Upper lobe of left lung (tissue), 6 donors: ENCODE measurements at regions not wholly inside any gene's neighbourhood (a gene's known extent, or its start where the extent isn't known, plus 50 kb on each side); places are given as distances from the start of the nearest gene placed in this dataset.
A peak's percentile ranks its signal among the peaks of the same experiment; 100 is the strongest.

ENCODE experiments used
- ATAC-seq, 2 donors: fragments of 200-7000 bp; cut with Tn5 transposase; one replicate each; pipeline ENCODE4 v1.9.1; 2022; ENCODE audit warnings: mild to moderate bottlenecking in 2 of 2, moderate library complexity in 2 of 2; ENCODE audit not compliant: low FRiP score in 2 of 2
- DNase-seq, 2 donors: peaks; one replicate each; pipeline ENCODE4 v3.0.0-alpha.2; 2019 to 2020
- H3K27ac ChIP-seq, 4 donors: fragments of 200-600 bp; sonication (generic); one replicate each; pipeline ENCODE4 v1.5.1; 2016 to 2019
- H3K27me3 ChIP-seq, 4 donors: fragments of 200-600 bp; sonication (generic); one replicate each; pipeline ENCODE4 v1.5.1; 2017 to 2019
- H3K36me3 ChIP-seq, 4 donors: fragments of 200-600 bp; sonication (generic); one replicate each; pipeline ENCODE4 v1.5.1; 2016 to 2019
- H3K4me1 ChIP-seq, 4 donors: fragments of 200-600 bp; sonication (generic); one replicate each; pipeline ENCODE4 v1.5.1; 2018 to 2019
- H3K4me3 ChIP-seq, 4 donors: fragments of 200-600 bp; sonication (generic); one replicate each; pipeline ENCODE4 v1.5.1; 2017 to 2019; ENCODE audit warnings: mild to moderate bottlenecking in 2 of 4, moderate library complexity in 1 of 4
- H3K9me3 ChIP-seq, 4 donors: fragments of 200-600 bp; sonication (generic); one replicate each; pipeline ENCODE4 v1.5.1; 2018 to 2019
- CTCF ChIP-seq, 6 experiments: fragments of 450-650 bp in 4 of 6; fragments of 200-600 bp in 2 of 6; sonication (generic) in 2 of 6; IDR thresholded peaks; one replicate each; pipeline ENCODE4 v1.5.1; 2016 to 2019; ENCODE audit warnings: antibody characterized with exemption in 6 of 6
- EP300 ChIP-seq, 4 donors: sonication (generic); formaldehyde crosslinking; IDR thresholded peaks; one replicate each; pipeline ENCODE4 v1.5.1; 2017; ENCODE audit warnings: antibody characterized with exemption in 4 of 4, control low read depth in 2 of 4
- POLR2A ChIP-seq, 4 donors: fragments of 450-650 bp; IDR thresholded peaks; one replicate each; pipeline ENCODE4 v1.5.1; 2016 to 2017; ENCODE audit warnings: antibody characterized with exemption in 4 of 4, mild to moderate bottlenecking in 2 of 4
- POLR2AphosphoS5 ChIP-seq, 2 donors: sonication (generic); formaldehyde crosslinking; IDR thresholded peaks; one replicate each; pipeline ENCODE4 v1.5.1; 2017; ENCODE audit warnings: antibody characterized with exemption in 2 of 2
- WGBS, 2 donors: methylation state at CpG; one replicate each; pipeline ENCODE4 v1.1.5; 2017 to 2018; 5-methylcytosine and 5-hydroxymethylcytosine counted together
- donor health status: DM: no; HTN: no; CAD: no; lungs with moderate emphysema.
- donor health status: DM: no; HTN: yes; CAD: no; lungs with severe emphysema.

DNA sequence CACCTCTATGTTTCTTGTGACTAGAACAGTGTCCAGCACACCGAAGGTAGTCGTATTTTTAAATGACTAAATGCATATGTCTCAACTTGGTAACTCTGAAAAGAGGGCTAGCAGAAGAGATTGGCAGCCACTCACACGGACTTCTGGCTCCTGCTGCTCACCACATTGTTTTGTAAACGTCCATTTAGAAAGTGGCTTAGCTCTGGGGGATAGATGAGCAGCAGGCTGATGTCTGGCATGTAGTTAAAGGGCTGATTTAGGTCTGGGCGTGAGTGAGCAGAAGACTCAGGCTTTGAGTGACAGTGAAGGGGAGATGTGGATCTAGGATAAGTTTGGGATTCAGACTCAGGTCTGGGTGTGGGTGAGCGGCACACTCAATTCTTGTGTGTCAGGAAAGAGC lies 372.9 kb upstream of the HS6ST1 start:
- ATAC-seq: no peak
- Histone ChIP-seq H3K36me3 (no peaks in the 10 kb centered on the region), H3K4me1 (no peaks in the 10 kb centered on the region), H3K9me3 (no peaks in the 10 kb centered on the region), H3K27ac (no peak overlapping the region), H3K27me3 (no peaks in the 10 kb centered on the region), H3K4me3 (no peak overlapping the region)
- WGBS, 2 donors: 64 to 69% methylated on average over 6 of the region's 6 CpGs
- DNase-seq: no peak
- no peak for TF ChIP-seq EP300 (IDR thresholded peaks at IDR 0.05)
- no peak for TF ChIP-seq POLR2A (IDR thresholded peaks at IDR 0.05)
- TF ChIP-seq CTCF (IDR thresholded peaks at IDR 0.05): no peak
- TF ChIP-seq POLR2AphosphoS5 (IDR thresholded peaks at IDR 0.05): no peak

GRCh38 chr2:128692895-128693742 lies 374.5 kb upstream of the HS6ST1 start:
- no peaks in the 10 kb centered on the region for H3K27me3 ChIP-seq
- no peaks in the 10 kb centered on the region for H3K9me3 ChIP-seq
- H3K4me3 ChIP-seq: no peak overlapping the region
- ATAC-seq: no peak
- WGBS, 2 donors: 83 to 85% methylated on average over 9 to 15 of the region's 15 CpGs
- H3K36me3 ChIP-seq: no peaks in the 10 kb centered on the region
- H3K27ac ChIP-seq: no peak overlapping the region
- no peak for DNase-seq
- TF ChIP-seq CTCF (IDR thresholded peaks at IDR 0.05) (no peak), EP300 (IDR thresholded peaks at IDR 0.05) (no peak), POLR2AphosphoS5 (IDR thresholded peaks at IDR 0.05) (no peak), POLR2A (IDR thresholded peaks at IDR 0.05) (no peak)
- no peaks in the 10 kb centered on the region for H3K4me1 ChIP-seq

DNA sequence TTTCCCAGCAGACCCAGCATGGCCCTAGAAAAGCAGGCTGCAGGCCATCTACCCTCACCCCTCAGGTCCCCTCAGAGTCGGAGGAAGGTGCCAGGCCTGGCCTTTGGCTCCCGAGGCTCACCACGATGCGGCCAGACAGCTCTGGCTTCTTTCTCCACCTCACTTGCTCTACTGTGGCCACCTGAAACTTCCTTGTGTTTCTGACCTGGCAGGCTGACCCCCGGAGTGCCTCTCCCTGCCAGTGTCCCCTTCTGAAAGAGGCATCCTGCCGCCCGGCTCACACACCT lies 375.0 kb upstream of the HS6ST1 start:
- ATAC-seq (no peak), DNase-seq (no peak)
- Histone ChIP-seq H3K27ac (no peak overlapping the region), H3K9me3 (no peaks in the 10 kb centered on the region), H3K36me3 (no peaks in the 10 kb centered on the region), H3K4me3 (no peak overlapping the region), H3K27me3 (no peaks in the 10 kb centered on the region), H3K4me1 (no peaks in the 10 kb centered on the region)
- 60 to 67% methylated on average over 7 of the region's 7 CpGs for WGBS, 2 donors
- TF ChIP-seq POLR2A (IDR thresholded peaks at IDR 0.05) (no peak), EP300 (IDR thresholded peaks at IDR 0.05) (no peak), CTCF (IDR thresholded peaks at IDR 0.05) (no peak), POLR2AphosphoS5 (IDR thresholded peaks at IDR 0.05) (no peak)

DNA sequence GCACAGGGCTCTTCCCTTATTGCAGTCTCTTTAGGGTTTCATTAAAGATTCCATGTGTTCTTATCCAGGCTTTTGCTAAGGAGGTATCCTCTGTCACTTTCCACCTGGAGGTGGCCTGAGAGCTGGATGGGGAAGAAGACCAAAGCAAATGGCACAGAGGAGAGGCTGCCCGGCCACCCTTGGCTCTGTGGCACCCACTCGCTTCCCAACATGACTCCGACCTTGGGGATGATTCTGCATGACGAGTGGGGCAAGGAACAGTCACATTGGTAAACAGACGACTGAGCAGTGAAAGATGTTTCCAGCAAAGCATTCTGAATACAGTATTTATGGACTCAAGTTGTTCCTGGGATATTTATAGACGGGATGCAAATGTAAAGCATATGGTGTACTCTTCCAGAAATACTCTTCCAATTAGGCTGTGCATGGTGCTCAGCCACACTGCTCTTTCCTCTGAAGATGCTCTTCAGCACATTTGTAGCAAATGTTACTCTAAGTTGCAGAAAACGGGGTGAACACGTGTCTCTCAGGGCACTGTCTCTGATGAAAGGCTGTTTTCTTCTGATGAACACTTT lies 377.1 kb upstream of the HS6ST1 start:
- no peak overlapping the region for H3K4me3 ChIP-seq
- no peaks in the 10 kb centered on the region for H3K27me3 ChIP-seq
- TF ChIP-seq EP300 (IDR thresholded peaks at IDR 0.05): no peak
- TF ChIP-seq POLR2AphosphoS5 (IDR thresholded peaks at IDR 0.05): no peak
- TF ChIP-seq CTCF (IDR thresholded peaks at IDR 0.05): no peak
- no peak for TF ChIP-seq POLR2A (IDR thresholded peaks at IDR 0.05)
- DNase-seq: no peak
- H3K27ac ChIP-seq: no peak overlapping the region
- H3K4me1 ChIP-seq: no peaks in the 10 kb centered on the region
- ATAC-seq: no peak
- H3K36me3 ChIP-seq: no peaks in the 10 kb centered on the region
- no peaks in the 10 kb centered on the region for H3K9me3 ChIP-seq
- 81 to 86% methylated on average over 8 of the region's 8 CpGs for WGBS, 2 donors

GRCh38 chr2:128696421-128696820 lies 377.8 kb upstream of the HS6ST1 start:
- H3K9me3 ChIP-seq: no peaks in the 10 kb centered on the region
- H3K4me1 ChIP-seq: no peaks in the 10 kb centered on the region
- no peak overlapping the region for H3K4me3 ChIP-seq
- WGBS, 2 donors: 78 to 88% methylated on average over 6 of the region's 6 CpGs
- peak; percentile 14 to 23 for ATAC-seq
- no peak for DNase-seq
- H3K36me3 ChIP-seq: no peaks in the 10 kb centered on the region
- no peak for TF ChIP-seq POLR2AphosphoS5 (IDR thresholded peaks at IDR 0.05)
- TF ChIP-seq CTCF (IDR thresholded peaks at IDR 0.05): no peak
- TF ChIP-seq POLR2A (IDR thresholded peaks at IDR 0.05): no peak
- no peak for TF ChIP-seq EP300 (IDR thresholded peaks at IDR 0.05)
- no peak overlapping the region for H3K27ac ChIP-seq
- no peaks in the 10 kb centered on the region for H3K27me3 ChIP-seq
